ENCODE measurements at regions not wholly inside any gene's neighbourhood (a gene's known extent, or its start where the extent isn't known, plus 50 kb on each side); places are given as distances from the start of the nearest gene placed in this dataset.

DNA sequence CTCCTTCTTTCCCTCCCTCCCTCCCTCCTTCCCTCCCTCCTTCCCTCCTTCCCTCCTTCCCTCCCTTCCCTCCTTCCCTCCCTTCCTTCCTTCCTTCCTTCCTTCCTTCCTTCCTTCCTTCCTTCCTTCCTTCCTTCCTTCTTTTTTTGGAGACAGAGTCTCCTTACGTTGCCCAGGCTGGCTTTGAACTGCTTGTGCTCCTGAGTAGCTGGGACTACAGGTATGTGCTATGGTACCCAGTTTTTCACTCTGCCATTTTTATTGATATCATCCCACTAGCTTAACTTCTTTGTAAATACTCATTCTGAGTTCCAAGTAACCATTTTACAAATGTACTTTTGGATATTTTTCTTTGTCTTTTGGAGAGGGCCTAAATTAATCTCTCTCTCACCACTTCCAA lies 336.8 kb upstream of the DDI1 start:
- Histone ChIP-seq H3K27me3 (ENCODE audit: control insufficient read depth, insufficient read depth, low read length) (no peaks in the 10 kb centered on the region), H4K20me1 (ENCODE audit: control insufficient read depth, extremely low read depth, insufficient read depth, low read length) (no peaks in the 10 kb centered on the region), H3K4me2 (ENCODE audit: extremely low read depth, insufficient read depth, low read length) (no peak overlapping the region), H2AFZ (ENCODE audit: low read length) (no peak overlapping the region), H3K36me3 (ENCODE audit: control insufficient read depth, insufficient read depth, low read length) (no peaks in the 10 kb centered on the region), H3K9ac (ENCODE audit: insufficient read depth, low read length) (no peak overlapping the region), H3K27ac (ENCODE audit: insufficient read depth, low read length) (no peak overlapping the region), H3K4me1 (ENCODE audit: control insufficient read depth, extremely low read depth, insufficient read depth, low read length) (no peaks in the 10 kb centered on the region), H3K9me3 (ENCODE audit: control insufficient read depth, insufficient read depth, low read depth, low read length) (no peaks in the 10 kb centered on the region), H3K79me2 (ENCODE audit: control insufficient read depth, insufficient read depth, low read length) (no peaks in the 10 kb centered on the region), H3K4me3 (replicated peaks in 1 of 4; ENCODE audit: control extremely low read depth in 1 of 4, insufficient read depth in 1 of 4, low read depth in 3 of 4, low read length in 4 of 4) (no peak overlapping the region)
- TF ChIP-seq, protein P1, sequence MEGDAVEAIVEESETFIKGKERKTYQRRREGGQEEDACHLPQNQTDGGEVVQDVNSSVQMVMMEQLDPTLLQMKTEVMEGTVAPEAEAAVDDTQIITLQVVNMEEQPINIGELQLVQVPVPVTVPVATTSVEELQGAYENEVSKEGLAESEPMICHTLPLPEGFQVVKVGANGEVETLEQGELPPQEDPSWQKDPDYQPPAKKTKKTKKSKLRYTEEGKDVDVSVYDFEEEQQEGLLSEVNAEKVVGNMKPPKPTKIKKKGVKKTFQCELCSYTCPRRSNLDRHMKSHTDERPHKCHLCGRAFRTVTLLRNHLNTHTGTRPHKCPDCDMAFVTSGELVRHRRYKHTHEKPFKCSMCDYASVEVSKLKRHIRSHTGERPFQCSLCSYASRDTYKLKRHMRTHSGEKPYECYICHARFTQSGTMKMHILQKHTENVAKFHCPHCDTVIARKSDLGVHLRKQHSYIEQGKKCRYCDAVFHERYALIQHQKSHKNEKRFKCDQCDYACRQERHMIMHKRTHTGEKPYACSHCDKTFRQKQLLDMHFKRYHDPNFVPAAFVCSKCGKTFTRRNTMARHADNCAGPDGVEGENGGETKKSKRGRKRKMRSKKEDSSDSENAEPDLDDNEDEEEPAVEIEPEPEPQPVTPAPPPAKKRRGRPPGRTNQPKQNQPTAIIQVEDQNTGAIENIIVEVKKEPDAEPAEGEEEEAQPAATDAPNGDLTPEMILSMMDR (conservative IDR thresholded peaks at IDR 0.05 in 1 of 2, IDR thresholded peaks at IDR 0.05 in 1 of 2; ENCODE audit: low read depth in 1 of 2, low read length in 2 of 2), result no peak
- TF ChIP-seq EZH2 (IDR thresholded peaks at IDR 0.05; ENCODE audit: low read length, missing control alignments), result no peak
- no peak for DNase-seq (ENCODE audit: low read depth in 2 of 2)

DNA sequence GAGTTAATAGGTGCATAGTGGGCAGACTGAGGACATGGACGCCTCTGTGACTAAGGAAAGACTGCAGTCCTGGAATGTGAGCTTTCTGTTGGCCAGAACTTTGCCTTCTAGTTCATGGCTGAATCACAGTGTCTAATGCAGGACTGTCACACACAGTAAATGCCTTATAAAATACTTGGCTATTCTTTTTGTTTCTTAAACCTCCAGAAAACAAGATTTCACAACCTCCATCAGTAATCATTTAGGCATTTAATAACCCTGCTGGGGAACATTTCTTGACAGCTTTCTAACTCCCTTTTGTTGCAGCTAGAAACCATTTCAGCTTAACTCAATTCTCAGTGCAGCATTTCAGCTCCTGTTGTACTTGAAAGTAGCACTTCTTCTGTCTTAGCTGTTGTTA lies 335.8 kb upstream of the DDI1 start:
- H4K20me1 ChIP-seq (ENCODE audit: control insufficient read depth, extremely low read depth, insufficient read depth, low read length), result no peaks in the 10 kb centered on the region
- no peak overlapping the region for H3K4me3 ChIP-seq (replicated peaks in 1 of 4; ENCODE audit: control extremely low read depth in 1 of 4, insufficient read depth in 1 of 4, low read depth in 3 of 4, low read length in 4 of 4)
- H3K9ac ChIP-seq (ENCODE audit: insufficient read depth, low read length), result no peak overlapping the region
- H3K9me3 ChIP-seq (ENCODE audit: control insufficient read depth, insufficient read depth, low read depth, low read length), result no peaks in the 10 kb centered on the region
- TF ChIP-seq, protein P1 (conservative IDR thresholded peaks at IDR 0.05 in 1 of 2, IDR thresholded peaks at IDR 0.05 in 1 of 2; ENCODE audit: low read depth in 1 of 2, low read length in 2 of 2), result no peak
- TF ChIP-seq EZH2 (IDR thresholded peaks at IDR 0.05; ENCODE audit: low read length, missing control alignments), result no peak
- no peaks in the 10 kb centered on the region for H3K4me1 ChIP-seq (ENCODE audit: control insufficient read depth, extremely low read depth, insufficient read depth, low read length)
- no peaks in the 10 kb centered on the region for H3K27me3 ChIP-seq (ENCODE audit: control insufficient read depth, insufficient read depth, low read length)
- H3K79me2 ChIP-seq (ENCODE audit: control insufficient read depth, insufficient read depth, low read length), result no peaks in the 10 kb centered on the region
- DNase-seq (ENCODE audit: low read depth in 2 of 2), result peak; percentile 61 to 83
- no peak overlapping the region for H3K4me2 ChIP-seq (ENCODE audit: extremely low read depth, insufficient read depth, low read length)
- H3K36me3 ChIP-seq (ENCODE audit: control insufficient read depth, insufficient read depth, low read length), result no peaks in the 10 kb centered on the region
- H3K27ac ChIP-seq (ENCODE audit: insufficient read depth, low read length), result no peak overlapping the region
- H2AFZ ChIP-seq (ENCODE audit: low read length), result no peak overlapping the region

DNA sequence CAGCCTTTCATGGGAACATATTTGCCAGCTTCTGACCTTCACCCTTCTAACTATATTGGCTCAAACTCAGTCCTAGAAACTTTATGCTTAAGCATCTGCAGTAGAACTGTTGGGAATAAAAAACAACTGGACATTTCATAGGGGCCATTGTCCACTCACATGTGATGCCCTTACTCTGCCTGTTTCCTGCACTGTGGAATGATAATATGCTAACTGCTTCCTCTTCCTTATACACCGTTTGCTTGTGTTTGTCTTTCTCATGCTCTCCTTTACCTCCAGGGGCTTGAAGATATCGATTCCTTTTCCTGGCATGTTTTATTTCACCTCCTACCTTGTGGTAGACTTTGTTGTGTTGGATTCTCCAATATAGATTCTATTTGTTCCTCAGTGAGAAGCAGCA lies 333.0 kb upstream of the DDI1 start:
- no peaks in the 10 kb centered on the region for H3K4me1 ChIP-seq (ENCODE audit: control insufficient read depth, extremely low read depth, insufficient read depth, low read length)
- H3K27ac ChIP-seq (ENCODE audit: insufficient read depth, low read length), result no peak overlapping the region
- H3K9me3 ChIP-seq (ENCODE audit: control insufficient read depth, insufficient read depth, low read depth, low read length), result no peaks in the 10 kb centered on the region
- no peaks in the 10 kb centered on the region for H3K27me3 ChIP-seq (ENCODE audit: control insufficient read depth, insufficient read depth, low read length)
- no peak overlapping the region for H3K4me2 ChIP-seq (ENCODE audit: extremely low read depth, insufficient read depth, low read length)
- no peaks in the 10 kb centered on the region for H3K36me3 ChIP-seq (ENCODE audit: control insufficient read depth, insufficient read depth, low read length)
- no peak overlapping the region for H2AFZ ChIP-seq (ENCODE audit: low read length)
- H3K79me2 ChIP-seq (ENCODE audit: control insufficient read depth, insufficient read depth, low read length), result no peaks in the 10 kb centered on the region
- no peak overlapping the region for H3K4me3 ChIP-seq (replicated peaks in 1 of 4; ENCODE audit: control extremely low read depth in 1 of 4, insufficient read depth in 1 of 4, low read depth in 3 of 4, low read length in 4 of 4)
- no peak overlapping the region for H3K9ac ChIP-seq (ENCODE audit: insufficient read depth, low read length)
- TF ChIP-seq EZH2 (IDR thresholded peaks at IDR 0.05; ENCODE audit: low read length, missing control alignments), result no peak
- TF ChIP-seq, protein P1 (conservative IDR thresholded peaks at IDR 0.05 in 1 of 2, IDR thresholded peaks at IDR 0.05 in 1 of 2; ENCODE audit: low read depth in 1 of 2, low read length in 2 of 2), result no peak
- no peaks in the 10 kb centered on the region for H4K20me1 ChIP-seq (ENCODE audit: control insufficient read depth, extremely low read depth, insufficient read depth, low read length)
- DNase-seq (ENCODE audit: low read depth in 2 of 2), result no peak
